Left renal cortex interstitium (tissue), 4 donors: ENCODE measurements at regions not wholly inside any gene's neighbourhood (a gene's known extent, or its start where the extent isn't known, plus 50 kb on each side); places are given as distances from the start of the nearest gene placed in this dataset.
"Not testable (repeated sequence)": the region's sequence is repeated elsewhere in the genome, so short reads cannot be mapped to it uniquely, and the experiment has no call there.

ENCODE experiments used
- DNase-seq, 4 donors: peaks; one replicate each; pipeline ENCODE4 v3.0.0-alpha.2; 2013; ENCODE audit warnings: low read depth in 4 of 4, low spot score in 2 of 4, missing footprints in 1 of 4

DNA sequence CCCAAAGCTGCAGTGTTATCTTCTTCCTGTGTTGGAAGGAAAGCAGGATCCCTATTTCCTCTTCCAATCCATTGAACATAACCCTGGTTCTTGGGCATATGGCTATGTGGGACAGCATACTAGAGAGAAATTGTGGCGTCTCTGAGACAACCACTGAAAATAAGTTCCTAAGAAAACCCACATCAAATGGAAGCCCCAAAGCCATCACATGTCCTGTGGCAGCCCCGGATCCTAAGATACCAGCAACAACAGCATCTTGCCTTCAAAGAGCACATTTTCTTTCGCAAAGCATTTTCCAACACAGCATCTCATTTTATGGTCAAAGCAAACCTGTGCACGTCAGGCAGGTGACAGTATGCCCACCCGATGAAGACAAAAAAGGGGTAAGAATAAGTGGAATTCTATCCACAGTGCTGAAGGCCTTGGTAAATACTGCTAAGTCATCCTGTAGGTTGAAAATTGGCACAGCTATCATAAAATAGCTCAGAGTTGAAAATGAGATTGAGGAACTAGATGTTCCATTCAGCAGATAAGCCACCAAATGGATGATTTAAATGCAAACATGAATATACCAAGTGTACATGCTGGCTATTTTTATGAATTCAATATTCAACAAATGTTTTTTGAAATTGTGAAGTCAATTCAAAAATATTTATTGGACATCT, 232.2 kb downstream of the DLEU7 start:
- no peak for DNase-seq

DNA sequence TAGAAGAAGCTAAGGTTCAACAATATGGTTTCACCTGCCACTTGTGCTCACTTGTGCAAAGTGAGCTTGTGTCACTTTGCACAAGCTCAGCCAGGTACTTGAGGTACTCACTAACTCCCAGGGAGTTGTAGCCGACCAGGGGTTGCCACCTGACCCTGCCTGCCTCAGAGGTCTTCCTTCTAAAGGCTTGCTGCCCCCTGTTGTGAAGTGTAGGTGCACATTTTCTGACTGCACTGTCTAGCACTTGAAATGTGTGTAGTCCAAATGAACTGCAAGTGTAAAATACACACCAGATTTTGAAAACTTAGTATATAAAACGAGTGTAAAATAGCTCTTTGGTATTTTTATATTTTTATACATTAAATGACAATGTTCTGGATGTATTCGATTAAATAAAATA, 230.8 kb downstream of the DLEU7 start:
- DNase-seq = no peak

DNA sequence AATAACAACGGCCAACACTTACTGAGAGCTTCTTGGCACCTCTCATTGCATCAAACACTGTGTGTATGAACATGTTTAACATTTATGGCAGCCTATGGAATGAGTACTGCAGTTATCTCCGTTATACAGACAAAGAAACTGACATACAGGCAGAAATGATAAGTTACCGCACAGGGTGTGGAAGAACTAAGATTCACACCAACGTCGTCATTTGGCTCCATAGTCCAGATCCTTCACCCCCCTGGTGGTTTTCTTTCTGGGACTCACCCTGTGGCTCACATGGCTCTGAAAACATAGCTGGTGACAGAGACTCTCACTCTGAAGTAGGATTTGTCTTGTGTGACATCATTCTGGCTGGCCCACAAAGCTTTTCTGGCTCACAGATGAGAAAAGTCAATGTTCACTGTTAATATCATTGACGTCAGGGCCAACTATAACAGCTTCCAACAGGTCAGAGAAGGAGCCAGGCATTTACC, 230.1 kb downstream of the DLEU7 start:
- no peak for DNase-seq

DNA sequence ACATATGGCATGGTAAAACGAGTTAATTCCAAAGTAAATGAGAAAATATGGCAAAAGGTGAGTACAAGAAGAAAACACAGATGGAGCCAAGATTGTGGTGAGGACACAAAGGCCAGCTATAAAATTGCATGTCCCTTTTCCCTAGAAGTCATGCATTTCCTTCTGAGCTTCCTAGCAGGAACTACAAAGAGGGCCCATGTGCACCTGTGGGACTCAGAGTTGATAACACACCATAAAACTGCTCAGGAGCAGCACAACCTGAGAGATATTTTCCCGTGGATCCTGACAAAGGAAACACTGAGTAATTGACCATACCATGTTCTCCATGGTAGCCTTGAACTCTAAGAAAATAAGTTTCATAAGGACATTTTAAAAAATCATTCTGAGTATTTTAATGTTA, 228.3 kb downstream of the DLEU7 start:
- no peak for DNase-seq

DNA sequence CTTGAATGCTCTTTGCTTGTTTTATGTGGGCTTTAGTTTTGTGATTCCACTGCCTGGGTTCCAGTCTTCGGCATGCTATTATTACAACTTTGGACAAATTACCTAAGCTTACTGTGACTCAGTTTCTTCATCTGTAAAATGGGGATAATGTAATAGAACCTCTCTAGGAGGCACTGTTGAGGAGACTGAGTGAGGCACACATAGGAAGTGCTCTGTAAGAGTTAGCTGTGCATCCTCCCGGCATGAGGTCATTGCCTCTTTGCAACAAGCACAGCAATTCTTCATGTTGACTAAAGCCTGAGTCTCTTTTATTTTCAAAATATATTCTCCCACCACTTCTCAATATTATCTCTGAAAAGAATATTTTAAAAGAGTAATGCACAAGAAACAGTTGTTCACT, 227.4 kb downstream of the DLEU7 start:
- DNase-seq = no peak

DNA sequence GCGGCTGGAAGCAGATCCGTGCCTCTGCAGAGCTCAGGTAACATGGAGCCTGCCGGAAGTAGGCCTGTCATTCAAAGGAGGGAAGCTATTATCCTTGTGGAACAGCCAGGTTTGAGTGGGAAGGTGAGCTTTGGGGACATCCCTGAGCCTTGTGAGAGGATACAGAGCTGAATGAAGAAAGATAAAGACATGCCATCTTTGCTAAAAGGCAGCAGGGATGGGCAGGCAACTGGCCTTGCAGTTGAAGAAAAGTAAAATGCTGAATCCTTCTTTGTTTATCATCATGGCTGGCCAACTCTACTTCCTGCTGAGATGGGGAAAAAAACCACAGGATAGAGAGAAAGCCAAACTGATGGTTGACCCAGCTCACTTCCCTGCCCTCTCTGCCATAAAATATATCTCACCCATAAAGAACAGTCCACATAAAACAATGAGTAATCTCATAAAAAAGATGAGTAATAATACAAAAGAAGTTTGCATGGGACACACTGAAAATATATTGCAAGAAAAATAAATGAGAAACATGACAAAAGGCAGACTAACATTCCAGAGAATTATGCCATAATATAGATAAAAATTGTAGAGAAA, 226.3 kb downstream of the DLEU7 start:
- DNase-seq = no peak

DNA sequence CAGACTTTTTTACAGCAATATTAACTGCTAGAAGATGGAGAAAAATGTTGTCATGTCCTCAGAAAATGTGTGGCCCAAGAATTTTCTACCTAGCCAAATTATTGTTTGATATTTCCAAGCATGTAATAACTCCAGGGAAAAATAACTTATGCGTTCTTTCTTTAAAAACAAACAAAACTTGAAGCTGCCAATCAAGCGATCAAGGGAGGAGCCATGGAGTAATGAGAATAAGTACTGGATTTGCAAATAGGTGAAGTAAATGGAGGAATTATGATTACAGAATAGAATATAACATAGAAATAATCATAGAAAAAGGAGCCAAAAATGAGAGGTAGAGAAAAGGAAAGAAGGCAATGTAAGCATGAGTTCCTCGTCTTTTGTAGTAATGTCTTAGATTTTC, 225.3 kb downstream of the DLEU7 start:
- no peak for DNase-seq

DNA sequence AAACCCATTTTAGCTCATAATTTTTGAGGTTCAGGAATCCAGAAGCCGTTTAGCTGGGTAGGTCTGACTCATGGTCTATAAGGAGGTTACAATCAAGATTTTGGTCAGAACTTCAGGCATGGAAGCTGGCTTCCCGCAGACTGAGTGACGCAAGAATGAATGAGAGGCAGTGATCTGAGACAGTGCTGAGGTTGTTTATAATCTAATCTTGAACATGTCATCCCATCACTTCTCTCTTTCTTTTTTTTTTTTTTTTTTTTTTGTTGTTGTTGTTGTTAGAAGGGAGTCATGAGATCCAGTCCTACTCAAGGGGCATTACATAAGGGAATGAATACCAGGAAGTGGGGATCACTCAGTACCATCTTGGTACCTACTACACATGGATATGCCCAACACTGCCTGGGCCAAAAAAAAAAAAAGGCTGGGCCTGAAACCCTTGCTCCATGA, 217.4 kb downstream of the DLEU7 start:
- no peak for DNase-seq

DNA sequence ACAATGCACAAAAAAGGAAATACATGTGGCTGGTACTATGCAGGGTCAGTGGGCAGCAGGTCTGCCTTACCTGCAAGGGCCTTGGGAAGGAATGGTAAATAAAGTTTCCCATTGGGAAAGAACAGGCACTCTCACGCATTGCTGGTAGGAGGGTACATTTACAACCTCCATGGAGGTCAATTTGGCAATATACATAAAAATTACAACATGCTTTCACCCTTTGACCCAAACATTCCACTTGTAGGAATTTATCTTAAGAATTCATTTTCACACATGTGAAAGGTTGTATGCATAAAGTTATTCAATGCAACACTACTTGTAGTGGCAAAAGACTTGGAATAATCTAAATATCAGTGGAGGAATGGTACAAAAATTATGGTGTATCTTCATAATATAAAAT, 216.4 kb downstream of the DLEU7 start:
- no peak for DNase-seq

DNA sequence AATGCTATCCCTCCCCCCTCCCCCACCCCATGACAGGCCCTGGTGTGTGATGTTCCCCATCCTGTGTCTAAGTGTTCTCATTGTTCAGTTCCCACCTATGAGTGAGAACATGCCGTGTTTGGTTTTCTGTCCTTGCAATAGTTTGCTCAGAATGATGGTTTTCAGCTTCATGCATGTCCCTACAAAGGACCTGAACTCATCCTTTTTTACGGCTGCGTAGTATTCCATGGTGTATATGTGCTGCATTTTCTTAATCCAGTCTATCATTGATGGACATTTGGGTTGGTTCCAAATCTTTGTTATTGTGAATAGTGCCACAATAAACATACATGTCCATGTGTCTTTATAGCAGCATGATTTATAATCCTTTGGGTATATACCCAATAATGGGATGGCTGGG, 215.0 kb downstream of the DLEU7 start:
- not testable (repeated sequence) for DNase-seq

DNA sequence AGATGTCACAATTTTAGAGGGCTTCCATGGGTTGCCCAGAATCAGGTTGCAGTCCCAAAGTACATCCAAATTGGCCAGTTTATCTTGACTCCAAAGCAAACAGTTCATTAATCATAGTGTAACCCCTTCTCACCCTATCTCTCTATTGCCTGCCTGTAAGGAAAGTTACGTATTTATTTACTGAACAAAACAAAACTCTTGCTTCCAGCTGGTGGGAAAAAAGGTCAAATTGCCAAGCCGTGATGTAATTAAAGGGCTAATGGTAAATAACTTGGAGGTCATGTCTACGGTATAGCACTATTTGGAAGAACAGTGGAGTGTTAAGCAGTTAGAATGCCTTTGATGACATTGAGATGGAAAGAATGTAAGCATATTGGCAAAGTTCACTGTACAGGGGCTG, 214.0 kb downstream of the DLEU7 start:
- DNase-seq = no peak

DNA sequence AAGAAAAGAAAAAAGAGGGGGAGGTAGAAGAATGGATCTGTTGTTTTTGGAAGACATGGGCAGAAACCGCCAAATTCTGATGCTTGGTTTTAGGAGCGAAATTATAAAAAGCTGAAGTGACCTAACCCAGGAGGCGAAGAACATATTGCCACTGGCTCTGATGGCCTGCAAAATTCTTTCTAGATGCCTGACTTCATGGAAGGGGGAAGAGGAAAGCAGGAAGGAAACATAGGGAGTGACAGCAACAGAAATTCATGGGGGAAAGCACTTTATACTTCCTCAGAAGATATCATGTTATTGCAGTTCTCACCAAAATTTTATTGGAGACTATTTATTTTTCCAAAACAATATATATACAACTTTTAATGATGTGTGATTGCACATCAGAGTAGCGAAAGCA, 213.5 kb downstream of the DLEU7 start:
- no peak for DNase-seq

DNA sequence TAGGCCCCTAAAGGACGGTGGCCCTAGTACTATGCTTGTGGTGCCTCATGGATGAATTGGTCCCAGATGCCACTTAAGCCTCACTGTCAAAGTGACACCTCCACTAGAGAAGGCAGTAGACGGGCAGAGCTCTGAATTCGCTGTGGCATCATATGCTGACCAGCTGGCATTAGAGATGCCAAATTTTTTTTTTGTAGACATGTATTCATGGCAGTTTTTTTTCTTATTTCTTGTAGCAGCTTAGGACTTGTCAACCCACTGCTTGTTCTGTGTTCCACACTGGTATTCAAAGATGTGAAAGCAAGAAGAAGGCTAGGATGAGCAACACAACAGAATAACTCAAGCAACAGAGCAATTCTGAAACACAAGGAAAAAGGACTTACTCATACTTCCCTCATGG, 212.5 kb downstream of the DLEU7 start:
- no peak for DNase-seq

DNA sequence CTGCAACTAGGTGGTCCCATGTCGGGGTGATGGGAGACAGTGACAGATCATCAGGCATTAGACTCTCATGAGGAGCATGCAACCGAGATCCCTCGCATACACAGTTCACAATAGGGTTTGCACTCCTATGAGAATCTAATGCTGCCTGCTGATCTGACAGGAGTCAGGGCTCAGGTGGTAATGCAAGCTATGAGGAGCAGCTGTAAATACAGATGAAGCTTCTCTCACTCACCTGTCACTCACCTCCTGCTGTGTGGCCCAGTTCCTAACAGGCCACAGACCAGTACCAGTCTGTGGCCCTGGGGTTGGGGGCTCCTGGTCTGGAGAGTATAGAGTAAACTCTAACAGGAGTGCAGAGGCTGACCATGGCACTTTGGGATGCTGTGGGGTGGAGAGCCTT, 209.2 kb downstream of the DLEU7 start:
- DNase-seq = no peak

DNA sequence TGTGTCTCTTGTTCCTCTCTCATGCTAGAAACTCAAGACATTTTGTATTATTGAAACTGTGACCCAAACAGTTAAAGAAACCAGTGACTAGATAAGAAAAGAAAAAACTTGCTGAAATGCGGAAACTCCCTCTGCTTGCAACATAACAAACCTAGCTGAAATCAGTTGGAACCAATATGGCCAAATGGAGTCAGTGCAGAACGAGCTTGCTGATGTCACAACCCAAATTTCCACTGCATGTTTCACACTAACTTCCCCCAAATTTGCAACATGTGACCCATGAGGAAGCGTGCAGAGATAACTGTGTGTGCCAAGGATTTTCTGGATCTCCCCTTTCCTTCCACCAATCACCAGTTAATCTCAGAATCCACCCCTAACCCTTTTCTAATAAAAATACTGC, 208.0 kb downstream of the DLEU7 start:
- no peak for DNase-seq

DNA sequence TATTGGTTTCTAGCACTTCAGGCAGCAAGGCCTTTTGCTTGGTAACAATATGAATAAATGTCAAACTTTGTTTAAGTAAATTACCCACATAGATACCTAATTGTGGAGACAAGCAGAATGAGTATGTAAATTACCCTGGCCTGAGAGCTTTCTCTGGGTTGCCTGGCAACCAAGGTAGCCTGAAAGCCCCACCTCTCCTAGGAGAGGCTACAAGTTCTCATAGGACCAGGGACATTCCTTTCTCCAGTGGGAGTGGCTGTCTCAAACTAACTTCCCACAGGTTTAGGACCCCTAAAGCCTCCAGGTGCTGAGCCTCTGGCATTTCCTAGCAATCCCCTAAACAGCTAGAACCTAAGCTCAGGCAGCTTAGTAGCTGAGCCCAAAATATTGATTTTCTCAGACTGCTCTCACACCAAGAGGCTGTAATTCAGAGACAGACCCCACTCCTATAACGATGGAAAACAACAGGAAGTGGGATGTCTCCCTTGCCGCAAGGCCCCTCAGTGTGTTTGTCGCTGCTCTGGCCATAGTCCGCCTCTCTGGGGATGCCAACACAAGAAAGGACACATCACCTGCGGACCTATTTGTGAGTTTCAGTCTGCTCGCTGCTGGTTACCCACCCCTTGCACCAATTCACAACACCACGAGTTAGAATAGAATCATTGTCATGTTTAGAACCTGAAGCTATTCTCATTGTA, 207.3 kb downstream of the DLEU7 start:
- no peak for DNase-seq

DNA sequence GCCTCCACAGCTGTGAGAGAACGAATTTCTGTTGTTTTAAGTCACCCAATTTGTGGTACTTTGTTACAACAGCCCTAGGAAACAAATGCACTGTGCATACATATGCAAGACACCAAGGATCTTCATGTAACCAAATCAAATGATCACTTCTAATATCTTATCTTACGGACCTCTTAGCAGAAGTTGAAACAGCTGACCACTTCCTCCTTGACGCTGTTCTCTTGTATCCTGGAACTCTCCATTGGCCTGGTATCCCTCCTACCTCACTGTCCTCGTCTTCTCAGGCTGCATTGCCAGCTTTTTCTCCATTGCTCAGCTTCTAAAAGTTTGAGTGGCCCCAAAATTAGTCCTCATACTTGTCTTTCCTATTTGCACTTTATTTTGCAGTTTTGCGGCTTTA, 200.4 kb downstream of the DLEU7 start:
- no peak for DNase-seq

DNA sequence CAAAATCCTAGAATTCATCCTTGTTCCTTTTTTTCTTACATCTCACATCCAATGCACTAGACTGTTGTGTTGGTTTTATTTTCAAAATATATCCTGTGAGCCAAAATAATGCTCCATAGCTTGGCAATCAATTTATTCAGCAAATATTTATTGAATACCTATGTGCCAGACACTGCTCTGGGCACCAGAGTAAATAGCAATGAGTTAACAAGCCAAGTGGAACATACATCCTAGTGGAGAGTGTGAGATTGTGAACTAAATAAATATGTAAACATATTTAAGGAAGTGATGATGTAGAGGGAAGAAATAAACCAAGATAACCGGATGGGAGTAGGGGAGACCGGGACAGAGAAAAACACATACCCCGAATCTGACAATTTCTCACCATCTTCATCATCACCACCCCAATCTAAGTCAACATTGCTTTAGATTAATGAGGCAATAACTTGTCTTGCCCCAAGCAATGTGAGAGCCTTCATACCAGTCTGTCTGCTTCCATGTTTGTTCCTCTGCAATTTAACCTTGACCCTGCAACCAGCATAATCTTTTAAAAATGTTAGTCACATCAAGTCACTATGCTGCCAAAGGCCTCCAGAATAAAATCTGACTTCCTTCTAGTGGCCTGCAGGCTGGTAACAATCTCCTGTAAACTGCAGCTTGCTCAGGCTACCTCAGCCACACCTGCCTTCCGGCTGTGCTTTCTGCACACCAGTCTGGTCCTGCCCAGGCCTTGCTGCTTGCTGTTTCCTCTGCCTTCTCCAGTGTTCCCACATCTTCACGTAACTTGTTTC, 199.2 kb downstream of the DLEU7 start:
- DNase-seq = no peak

DNA sequence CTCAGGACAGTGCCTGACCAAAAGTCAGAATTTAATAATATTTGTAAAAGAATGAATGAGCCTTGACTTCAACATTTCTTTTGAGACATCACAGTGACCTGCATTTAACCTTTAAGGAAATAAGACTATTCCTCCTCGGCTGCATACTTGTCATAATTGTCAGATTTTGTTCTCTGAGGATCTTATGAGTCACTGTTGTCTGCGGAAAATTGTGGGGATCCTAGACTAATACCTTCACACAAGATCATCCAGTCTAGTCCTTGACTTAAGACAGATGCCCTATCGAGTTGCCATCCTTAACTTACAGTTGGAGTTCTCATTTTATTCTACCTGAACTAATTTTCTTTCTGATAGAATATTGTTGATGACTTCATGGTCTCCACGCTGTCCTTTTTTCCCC, 198.4 kb downstream of the DLEU7 start:
- no peak for DNase-seq

DNA sequence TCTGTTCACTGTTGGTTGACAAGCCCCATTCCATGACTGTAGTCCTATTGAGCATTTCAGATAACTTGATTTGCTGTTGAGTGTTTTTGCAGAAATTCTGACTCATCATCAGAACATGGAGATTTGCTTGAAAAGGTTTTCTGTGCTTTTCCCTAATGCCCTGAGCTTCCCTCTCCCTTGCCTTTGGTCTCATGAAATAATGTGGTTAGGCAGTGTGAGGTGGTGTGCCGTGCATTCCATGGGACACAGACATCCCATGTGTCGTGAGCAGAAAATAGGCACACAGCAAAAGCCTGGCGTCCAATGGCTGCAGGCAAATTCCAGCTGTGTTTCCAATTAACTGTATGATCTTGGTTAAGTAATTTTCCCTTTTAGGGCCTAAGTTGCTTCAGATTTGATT, 197.4 kb downstream of the DLEU7 start:
- no peak for DNase-seq

DNA sequence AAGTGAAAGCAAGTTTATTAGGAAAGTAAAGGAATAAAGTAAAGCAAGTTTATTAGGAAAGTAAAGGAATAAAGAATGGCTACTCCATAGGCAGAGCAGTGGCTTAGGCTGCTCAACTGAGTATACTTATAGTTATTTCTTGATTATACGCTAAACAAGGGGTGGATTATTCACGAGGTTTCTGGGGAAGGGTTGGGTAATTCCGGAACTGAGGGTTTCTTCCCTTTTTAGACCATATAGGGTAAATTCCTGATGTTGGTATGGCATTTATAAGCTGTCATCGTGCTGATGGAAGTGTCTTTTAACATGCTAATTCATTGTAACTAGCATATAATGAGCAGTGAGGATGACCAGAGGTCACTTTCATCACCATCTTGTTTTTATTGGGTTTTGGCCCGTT, 194.3 kb downstream of the DLEU7 start:
- no peak for DNase-seq
